Glutamatergic neuron (in vitro differentiated cells): ENCODE measurements at regions not wholly inside any gene's neighbourhood (a gene's known extent, or its start where the extent isn't known, plus 50 kb on each side); places are given as distances from the start of the nearest gene placed in this dataset.

Experiments used
- DNase-seq: peaks from one replicate; pipeline ENCODE4 v3.0.0; 2022
- H3K27ac Mint-ChIP-seq: one replicate; pipeline ENCODE4 v1.8.0; 2020; ENCODE audit warnings: mild to moderate bottlenecking, mixed read lengths, inconsistent platforms; ENCODE audit not compliant: unreplicated experiment
- H3K27me3 Mint-ChIP-seq: one replicate; pipeline ENCODE4 v1.8.0; 2020; ENCODE audit warnings: mild to moderate bottlenecking, moderate library complexity, mixed read lengths, inconsistent platforms; ENCODE audit not compliant: unreplicated experiment
- H3K36me3 Mint-ChIP-seq: one replicate; pipeline ENCODE4 v1.8.0; 2020; ENCODE audit warnings: mild to moderate bottlenecking, mixed read lengths, inconsistent platforms; ENCODE audit not compliant: unreplicated experiment
- H3K4me1 Mint-ChIP-seq: one replicate; pipeline ENCODE4 v1.8.0; 2020; ENCODE audit warnings: mild to moderate bottlenecking, low read depth, mixed read lengths, inconsistent platforms; ENCODE audit not compliant: unreplicated experiment
- H3K4me3 Mint-ChIP-seq: one replicate; pipeline ENCODE4 v1.8.0; 2020; ENCODE audit warnings: mild to moderate bottlenecking, mixed read lengths, inconsistent platforms; ENCODE audit not compliant: unreplicated experiment
- H3K9me3 Mint-ChIP-seq: one replicate; pipeline ENCODE4 v1.8.0; 2020; ENCODE audit warnings: mild to moderate bottlenecking, moderate library complexity, mixed read lengths, inconsistent platforms; ENCODE audit not compliant: unreplicated experiment
- CTCF ChIP-seq: fragments of 200-600 bp; sonication (generic); IDR thresholded peaks from one replicate; pipeline ENCODE4 v1.5.0; 2021; ENCODE audit not compliant: partially characterized antibody, unreplicated experiment

- no peaks in the 10 kb centered on the region for H3K27me3 Mint-ChIP-seq
- H3K4me3 Mint-ChIP-seq, result no peak overlapping the region
- no peaks in the 10 kb centered on the region for H3K36me3 Mint-ChIP-seq
- no peak for DNase-seq
- H3K4me1 Mint-ChIP-seq, result no peaks in the 10 kb centered on the region
- H3K9me3 Mint-ChIP-seq, result peaks cover 1% of the 10 kb centered on the region
- H3K27ac Mint-ChIP-seq, result no peak overlapping the region
- no peak for TF ChIP-seq CTCF
Measured at GRCh38 chr6:47170617-47170947, 128.4 kb upstream of the ADGRF1 start.

- H3K9me3 Mint-ChIP-seq, result peaks cover 1% of the 10 kb centered on the region
- H3K4me1 Mint-ChIP-seq, result no peaks in the 10 kb centered on the region
- no peak overlapping the region for H3K4me3 Mint-ChIP-seq
- no peak for TF ChIP-seq CTCF
- no peaks in the 10 kb centered on the region for H3K27me3 Mint-ChIP-seq
- no peak overlapping the region for H3K27ac Mint-ChIP-seq
- DNase-seq, result no peak
- no peaks in the 10 kb centered on the region for H3K36me3 Mint-ChIP-seq
Measured at GRCh38 chr6:47169785-47170616, 127.9 kb upstream of the ADGRF1 start.

GRCh38 chr6:47168180-47168579 is 126.0 kb upstream of the ADGRF1 start:
- Mint-ChIP-seq H3K9me3 (peaks cover 1% of the 10 kb centered on the region), H3K36me3 (no peaks in the 10 kb centered on the region), H3K27me3 (no peaks in the 10 kb centered on the region), H3K27ac (no peak overlapping the region), H3K4me3 (no peak overlapping the region), H3K4me1 (no peaks in the 10 kb centered on the region)
- no peak for DNase-seq
- TF ChIP-seq CTCF, result no peak

- DNase-seq, result no peak
- no peak for TF ChIP-seq CTCF
- no peaks in the 10 kb centered on the region for H3K27me3 Mint-ChIP-seq
- H3K36me3 Mint-ChIP-seq, result no peaks in the 10 kb centered on the region
- H3K4me3 Mint-ChIP-seq, result no peak overlapping the region
- H3K9me3 Mint-ChIP-seq, result no peaks in the 10 kb centered on the region
- no peaks in the 10 kb centered on the region for H3K4me1 Mint-ChIP-seq
- H3K27ac Mint-ChIP-seq, result no peak overlapping the region
Measured at GRCh38 chr6:47165918-47166317, 123.8 kb upstream of the ADGRF1 start.

GRCh38 chr6:47164877-47165276 is 122.7 kb upstream of the ADGRF1 start:
- TF ChIP-seq CTCF, result no peak
- H3K9me3 Mint-ChIP-seq, result no peaks in the 10 kb centered on the region
- H3K36me3 Mint-ChIP-seq, result no peaks in the 10 kb centered on the region
- no peaks in the 10 kb centered on the region for H3K27me3 Mint-ChIP-seq
- H3K4me1 Mint-ChIP-seq, result no peaks in the 10 kb centered on the region
- H3K4me3 Mint-ChIP-seq, result no peak overlapping the region
- DNase-seq, result no peak
- H3K27ac Mint-ChIP-seq, result no peak overlapping the region
